ENCODE measurements at regions not wholly inside any gene's neighbourhood (a gene's known extent, or its start where the extent isn't known, plus 50 kb on each side); places are given as distances from the start of the nearest gene placed in this dataset.

DNA sequence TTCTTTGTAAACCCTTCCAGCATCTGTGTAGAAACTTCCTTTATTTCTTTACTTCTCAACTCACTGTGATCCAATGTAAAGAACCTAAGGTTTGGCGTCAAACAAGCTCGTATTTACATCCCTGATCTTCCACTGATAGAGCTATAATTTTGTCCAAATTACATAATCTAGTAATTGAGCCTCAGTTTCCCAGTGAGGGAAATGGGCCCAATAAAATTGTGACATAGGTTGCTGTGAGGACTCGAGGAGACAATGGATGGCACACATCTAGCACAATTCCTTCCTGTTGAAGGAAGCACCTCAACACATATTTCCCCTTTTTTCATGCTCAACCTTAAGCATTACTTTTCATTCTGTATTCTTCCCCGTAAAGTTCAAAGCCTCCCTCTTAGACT is 193.3 kb upstream of the BMPER start:
- TF ChIP-seq BDP1 (IDR thresholded peaks at IDR 0.05; ENCODE audit: insufficient read depth, insufficient read length) (no peak), RBM25 (IDR thresholded peaks at IDR 0.05; ENCODE audit: low read depth, low read length, severe bottlenecking) (peak; percentile 38), GATAD2A (IDR thresholded peaks at IDR 0.05) (no peak), CREB1 (IDR thresholded peaks at IDR 0.05) (no peak), CREB1 (CRISPR knock-in tag; IDR thresholded peaks at IDR 0.05) (no peak), ZNF324 (CRISPR knock-in tag; IDR thresholded peaks at IDR 0.05) (no peak), FOXJ3 (CRISPR knock-in tag; IDR thresholded peaks at IDR 0.05) (no peak)
- BruUV-seq (replicated peaks): no TSS peak
- intact Hi-C loops (cut with micrococcal nuclease) (no loop called here), in situ Hi-C loops (cut with MboI) (no loop called here)
- H3K9ac ChIP-seq (ENCODE audit: insufficient read depth in 1 of 2, low read depth in 2 of 2, low read length in 2 of 2): no peak overlapping the region
- H3K4me3 ChIP-seq: no peak overlapping the region
- no peaks in the 10 kb centered on the region for H4K20me1 ChIP-seq (replicated peaks; ENCODE audit: control insufficient read depth, insufficient read depth, low read length)
- H3K27me3 ChIP-seq (ENCODE audit: control insufficient read depth in 2 of 2, insufficient read depth in 2 of 2, low read length in 2 of 2): no peaks in the 10 kb centered on the region
- no peaks in the 10 kb centered on the region for H3K79me2 ChIP-seq (ENCODE audit: control insufficient read depth, insufficient read depth, low read length)
- H3K4me1 ChIP-seq (replicated peaks in 1 of 2; ENCODE audit: control insufficient read depth in 2 of 2, insufficient read depth in 2 of 2, low read length in 2 of 2): no peaks in the 10 kb centered on the region
- no peak for FAIRE-seq
- no peak for DNase-seq (ENCODE audit: extremely low read depth in 1 of 4, low spot score in 3 of 4)
- no peak overlapping the region for H3K4me2 ChIP-seq (ENCODE audit: insufficient read depth, low read length)
- H3K9me1 ChIP-seq (ENCODE audit: control insufficient read depth, insufficient read depth, low read length): no peaks in the 10 kb centered on the region
- ChIA-PET POLR2A (no interaction called here), CTCF (ENCODE audit: low intra/inter-chr PET ratio) (no interaction called here)
- H3K27ac ChIP-seq (ENCODE audit: extremely low read depth, low read depth, low read length): no peak overlapping the region
- H3K9me3 ChIP-seq (replicated peaks; ENCODE audit: control insufficient read depth, insufficient read depth, low read depth, low read length): no peaks in the 10 kb centered on the region
- no peak for ATAC-seq
- H3K36me3 ChIP-seq (ENCODE audit: control insufficient read depth, insufficient read depth, low read length): no peaks in the 10 kb centered on the region
- 0% methylated on average over 4 of the region's 4 CpGs for WGBS (ENCODE audit: insufficient coverage, low coverage, missing lambda C conversion rate)
- no peak overlapping the region for H2AFZ ChIP-seq (ENCODE audit: low read depth, low read length)

DNA sequence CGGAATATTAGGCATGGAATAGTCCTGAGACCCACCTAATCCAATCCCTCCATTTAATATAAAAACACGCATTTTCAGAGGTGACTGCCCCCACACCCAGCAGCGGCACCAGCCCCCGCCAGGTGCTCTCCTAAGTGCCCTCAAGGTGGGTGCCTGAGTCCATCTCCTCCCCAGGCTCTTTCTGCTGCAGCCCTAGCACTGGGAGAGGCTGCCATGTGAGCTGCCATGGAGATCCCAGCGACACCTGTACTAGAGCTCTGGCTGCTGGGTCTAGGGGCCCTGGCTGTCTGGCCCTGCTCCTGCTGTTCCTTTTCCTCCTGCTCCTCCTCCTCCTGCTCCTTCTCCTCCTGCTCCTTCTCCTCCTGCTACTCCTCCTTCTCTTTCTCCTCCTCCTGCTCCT is 191.1 kb upstream of the BMPER start:
- TF ChIP-seq ZBED1 (IDR thresholded peaks at IDR 0.05) (no peak), ZKSCAN3 (CRISPR knock-in tag; IDR thresholded peaks at IDR 0.05) (no peak), DDX20 (tag; IDR thresholded peaks at IDR 0.05; ENCODE audit: low read depth) (no peak), BRF1 (IDR thresholded peaks at IDR 0.05; ENCODE audit: borderline replicate concordance, extremely low read depth, insufficient read length) (no peak), SIN3B (IDR thresholded peaks at IDR 0.05; ENCODE audit: low read depth) (no peak), NBN (IDR thresholded peaks at IDR 0.05; ENCODE audit: low read depth) (no peak), HMGN3 (IDR thresholded peaks at IDR 0.05; ENCODE audit: borderline replicate concordance, extremely low read depth, insufficient read length, low read depth, low read length) (no peak), CHD2 (IDR thresholded peaks at IDR 0.05; ENCODE audit: low read depth, low read length) (no peak), SOX6 (IDR thresholded peaks at IDR 0.05) (no peak), FOS (IDR thresholded peaks at IDR 0.05; ENCODE audit: extremely low read depth, insufficient read length) (no peak), ZNF695 (CRISPR knock-in tag; IDR thresholded peaks at IDR 0.05) (no peak)
- TF ChIP-seq, protein P1, sequence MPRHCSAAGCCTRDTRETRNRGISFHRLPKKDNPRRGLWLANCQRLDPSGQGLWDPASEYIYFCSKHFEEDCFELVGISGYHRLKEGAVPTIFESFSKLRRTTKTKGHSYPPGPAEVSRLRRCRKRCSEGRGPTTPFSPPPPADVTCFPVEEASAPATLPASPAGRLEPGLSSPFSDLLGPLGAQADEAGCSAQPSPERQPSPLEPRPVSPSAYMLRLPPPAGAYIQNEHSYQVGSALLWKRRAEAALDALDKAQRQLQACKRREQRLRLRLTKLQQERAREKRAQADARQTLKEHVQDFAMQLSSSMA (CRISPR knock-in tag; IDR thresholded peaks at IDR 0.05): no peak
- H2AFZ ChIP-seq (ENCODE audit: low read depth, low read length): no peak overlapping the region
- BruUV-seq (replicated peaks): no TSS peak
- POLR2A ChIA-PET: no interaction called here
- in situ Hi-C loops (cut with MboI): no loop called here
- H3K9ac ChIP-seq (ENCODE audit: insufficient read depth in 1 of 2, low read depth in 2 of 2, low read length in 2 of 2): no peak overlapping the region
- intact Hi-C loops (cut with micrococcal nuclease): no loop called here
- H3K9me3 ChIP-seq (replicated peaks; ENCODE audit: control insufficient read depth, insufficient read depth, low read depth, low read length): no peaks in the 10 kb centered on the region
- H3K4me2 ChIP-seq (ENCODE audit: insufficient read depth, low read length): no peak overlapping the region
- WGBS (ENCODE audit: insufficient coverage, low coverage, missing lambda C conversion rate): 0% methylated on average over 5 of the region's 5 CpGs
- H3K4me1 ChIP-seq (replicated peaks in 1 of 2; ENCODE audit: control insufficient read depth in 2 of 2, insufficient read depth in 2 of 2, low read length in 2 of 2): no peaks in the 10 kb centered on the region
- FAIRE-seq (no peak), ATAC-seq (no peak), DNase-seq (ENCODE audit: extremely low read depth in 1 of 4, low spot score in 3 of 4) (no peak)
- no peaks in the 10 kb centered on the region for H3K9me1 ChIP-seq (ENCODE audit: control insufficient read depth, insufficient read depth, low read length)
- CTCF ChIA-PET (ENCODE audit: low intra/inter-chr PET ratio): no interaction called here
- H3K27ac ChIP-seq (ENCODE audit: extremely low read depth, low read depth, low read length): no peak overlapping the region
- H3K79me2 ChIP-seq (ENCODE audit: control insufficient read depth, insufficient read depth, low read length): no peaks in the 10 kb centered on the region
- H3K36me3 ChIP-seq (ENCODE audit: control insufficient read depth, insufficient read depth, low read length): no peaks in the 10 kb centered on the region
- H4K20me1 ChIP-seq (replicated peaks; ENCODE audit: control insufficient read depth, insufficient read depth, low read length): no peaks in the 10 kb centered on the region
- H3K4me3 ChIP-seq: no peak overlapping the region
- no peaks in the 10 kb centered on the region for H3K27me3 ChIP-seq (ENCODE audit: control insufficient read depth in 2 of 2, insufficient read depth in 2 of 2, low read length in 2 of 2)
